Colon (tissue), 2 donors: ENCODE measurements at regions not wholly inside any gene's neighbourhood (a gene's known extent, or its start where the extent isn't known, plus 50 kb on each side); places are given as distances from the start of the nearest gene placed in this dataset.

Experiments
- FAIRE-seq: peaks from 2 replicates; lab custom pipeline; 2012; peaks lifted over from hg19 to GRCh38; lab: Jason Lieb, UNC
- donor health status: control.
- donor health status: control.

DNA sequence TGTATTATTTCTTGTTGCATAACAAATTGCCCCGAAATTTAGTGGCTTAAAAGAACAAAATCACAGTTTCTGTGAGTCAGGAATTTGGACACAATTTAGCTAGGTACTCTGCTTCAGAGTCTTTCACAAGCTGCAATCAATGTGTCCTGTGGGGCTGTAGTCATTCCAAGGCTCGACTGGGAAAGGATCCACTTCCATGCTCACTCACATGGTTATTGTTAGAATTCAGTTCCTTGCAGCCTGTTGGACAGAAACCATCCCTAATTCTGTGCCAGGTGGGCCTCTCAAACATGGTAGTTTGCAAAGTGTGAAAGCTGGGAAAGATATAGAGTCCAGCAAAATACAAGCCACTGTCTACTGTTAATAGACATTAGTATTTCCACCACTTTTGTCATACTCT lies 59.7 kb upstream of the ARID2 start:
- no peak for FAIRE-seq

DNA sequence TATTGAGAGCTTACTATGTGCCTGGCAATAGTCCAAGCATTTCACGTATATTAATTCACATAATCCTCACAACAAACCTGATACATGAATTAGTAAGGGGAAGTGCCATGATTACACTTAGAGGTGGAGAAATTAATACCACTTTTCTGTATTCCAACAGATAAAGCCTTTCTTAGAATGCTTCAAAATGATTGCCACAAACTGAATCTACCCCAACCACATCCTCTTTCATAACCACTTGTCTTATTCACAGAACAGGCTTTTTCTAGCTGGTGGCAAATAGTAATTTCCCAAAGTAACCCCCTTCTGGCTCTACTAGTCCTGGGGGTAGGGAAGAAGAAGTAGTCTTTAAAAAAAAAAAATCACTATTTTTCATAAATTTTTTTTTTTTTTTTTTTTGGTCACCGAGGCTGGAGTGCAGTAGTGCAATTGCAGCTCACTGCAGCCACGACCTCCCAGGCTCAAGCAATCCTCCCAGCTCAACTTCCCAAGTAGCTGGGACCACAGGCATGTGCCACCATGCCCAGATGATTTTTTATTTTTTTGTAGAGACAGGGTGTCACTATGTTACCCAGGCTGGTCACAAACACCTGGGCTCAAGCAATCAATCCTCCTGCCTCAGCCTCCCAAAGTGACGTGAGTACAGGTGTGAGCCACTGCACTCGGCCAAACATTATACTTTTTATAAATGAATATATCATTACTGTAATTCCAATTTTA lies 59.0 kb upstream of the ARID2 start:
- FAIRE-seq: no peak

DNA sequence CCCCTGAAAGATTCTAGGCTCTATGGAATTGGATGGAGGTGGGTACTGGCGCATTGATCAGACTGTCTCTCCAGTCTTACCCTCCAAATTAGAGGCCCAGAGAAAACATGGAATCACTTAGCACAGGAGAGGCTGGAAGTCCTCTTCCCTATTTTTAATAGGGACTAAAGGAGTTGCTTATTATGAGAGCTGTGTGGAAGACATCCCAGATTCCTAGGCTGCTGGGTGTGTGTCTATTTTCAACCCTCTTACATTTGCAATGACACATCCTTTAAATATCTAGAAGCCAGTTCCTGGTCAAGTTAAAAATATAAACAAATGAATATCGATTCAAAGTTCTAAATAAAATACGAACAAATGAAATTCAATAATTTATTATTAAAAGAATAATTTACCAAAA lies 58.3 kb upstream of the ARID2 start:
- FAIRE-seq: no peak

DNA sequence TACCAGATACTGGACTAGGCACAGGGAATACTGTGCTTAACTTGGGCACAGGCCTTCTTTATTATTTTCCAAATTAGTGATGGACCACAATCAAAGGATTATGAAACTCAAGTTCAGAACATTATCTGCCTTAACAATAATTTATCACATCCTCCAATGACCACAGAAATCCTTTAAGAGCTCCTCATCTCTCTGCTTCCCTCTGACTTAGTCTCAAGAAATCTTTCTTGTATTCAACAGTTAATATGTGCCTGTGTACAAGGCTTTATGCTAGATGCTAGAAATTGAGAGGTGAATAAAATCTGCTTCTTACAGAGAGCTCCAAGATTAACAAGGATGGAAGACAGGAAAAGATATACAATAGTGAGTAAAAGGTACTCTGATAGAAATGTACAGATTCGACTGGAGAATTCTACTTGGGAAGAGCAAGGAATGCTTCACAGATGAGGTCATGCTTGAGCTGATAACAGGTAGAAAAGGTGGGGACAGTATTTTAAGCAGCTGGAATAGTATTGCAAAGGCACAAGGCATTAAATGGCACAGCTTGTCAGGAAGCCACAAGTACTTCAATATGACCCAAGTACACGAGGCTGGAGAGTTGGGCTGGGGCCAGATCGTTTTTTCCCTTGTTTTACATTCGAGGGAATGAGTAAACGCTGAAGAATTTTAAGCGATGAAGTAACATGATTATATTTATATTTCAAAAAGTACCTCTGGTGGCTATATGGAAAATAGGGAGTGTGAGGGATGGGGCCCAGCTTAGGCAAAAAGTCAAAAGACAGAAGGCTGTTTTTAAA lies 55.1 kb upstream of the ARID2 start:
- no peak for FAIRE-seq

DNA sequence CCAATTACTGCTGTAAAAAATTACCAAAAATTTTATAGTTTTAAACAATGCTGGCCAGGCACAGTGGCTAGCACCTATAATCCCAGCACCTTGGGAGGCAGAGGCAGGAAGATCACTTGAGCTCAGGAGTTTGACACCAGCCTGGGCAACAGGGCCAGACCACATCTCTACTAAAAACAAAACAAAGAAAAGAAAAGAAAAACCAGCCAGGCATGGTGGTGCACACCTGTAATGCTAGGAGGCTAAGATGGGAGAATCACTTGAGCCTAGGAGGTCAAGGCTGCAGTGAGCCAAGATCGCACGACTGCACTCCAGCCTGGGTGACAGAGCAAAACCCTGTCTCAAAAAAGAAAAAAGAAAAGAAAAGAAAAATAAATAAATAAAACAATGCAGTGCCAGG lies 54.0 kb upstream of the ARID2 start:
- no peak for FAIRE-seq
